Erythroblast (primary cell): ENCODE measurements at regions not wholly inside any gene's neighbourhood (a gene's known extent, or its start where the extent isn't known, plus 50 kb on each side); places are given as distances from the start of the nearest gene placed in this dataset.

ENCODE experiments used
- GATA1 ChIP-seq: IDR thresholded peaks from 2 replicates; pipeline ENCODE4 v1.6.1; 2011; ENCODE audit warnings: low read depth, mild to moderate bottlenecking, control low read depth, low read length, moderate library complexity
- POLR2A ChIP-seq: IDR thresholded peaks from 2 replicates; pipeline ENCODE4 v1.6.1; 2011; ENCODE audit warnings: mild to moderate bottlenecking, low read length

DNA sequence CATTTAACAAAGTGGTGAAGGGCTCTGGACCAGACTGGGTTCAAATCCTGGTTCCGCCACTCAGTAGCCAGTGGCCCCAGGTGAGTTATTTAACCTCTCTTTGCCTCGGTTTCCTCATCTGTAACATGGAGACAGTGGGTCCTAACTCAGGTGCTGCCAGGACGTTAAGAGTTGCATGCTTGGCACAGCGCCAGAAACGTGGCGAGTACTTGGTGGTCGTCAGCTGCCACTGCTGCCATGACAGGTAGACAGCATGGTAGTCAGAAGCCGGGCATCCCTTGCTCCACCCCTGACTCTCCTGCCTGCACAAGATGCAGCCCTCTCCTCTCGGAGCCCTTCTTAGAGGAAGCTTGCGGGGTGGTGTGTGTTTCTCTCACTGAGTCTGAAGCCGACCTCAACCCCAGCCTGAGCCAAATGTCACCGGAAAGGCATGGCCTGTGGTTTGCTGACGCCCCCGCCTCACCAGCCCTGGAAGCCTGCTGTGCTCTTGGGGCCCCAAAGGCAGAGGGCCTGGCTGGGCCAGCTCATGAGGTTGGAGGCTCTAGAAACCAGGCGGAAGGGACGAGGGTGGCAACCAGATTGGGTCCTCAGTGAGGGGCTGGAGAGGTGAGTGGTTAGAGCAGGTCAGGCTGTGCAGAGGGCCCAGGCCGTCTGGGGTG is 160.8 kb upstream of the TLE3 start:
- TF ChIP-seq POLR2A (no peak), GATA1 (no peak)
